ENCODE measurements at regions not wholly inside any gene's neighbourhood (a gene's known extent, or its start where the extent isn't known, plus 50 kb on each side); places are given as distances from the start of the nearest gene placed in this dataset.

DNA sequence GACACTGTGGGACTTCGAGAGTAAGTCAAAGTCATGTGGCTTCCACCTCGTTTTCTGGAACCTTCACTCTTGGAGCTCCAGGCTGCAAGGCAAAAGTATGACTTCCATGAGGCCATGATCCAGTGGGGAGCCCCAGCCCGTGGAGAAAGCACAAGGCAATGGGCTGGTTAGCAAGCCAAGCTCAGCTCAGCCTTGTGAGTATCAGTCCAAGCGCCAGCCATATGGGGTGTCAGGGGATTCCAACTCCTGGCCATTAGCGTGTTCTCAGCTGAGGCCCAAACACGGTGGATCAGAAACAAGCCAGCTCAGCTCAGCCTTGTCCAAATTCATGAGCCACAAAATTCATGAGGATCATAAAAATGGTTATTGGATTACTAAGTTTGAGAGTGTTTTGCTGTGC, 261.0 kb downstream of the RHOU start:
- no peaks in the 10 kb centered on the region for H3K4me1 ChIP-seq
- DNase-seq = no peak
- no peaks in the 10 kb centered on the region for H3K27me3 ChIP-seq
- no peaks in the 10 kb centered on the region for H3K36me3 ChIP-seq
- TF ChIP-seq, protein P1, sequence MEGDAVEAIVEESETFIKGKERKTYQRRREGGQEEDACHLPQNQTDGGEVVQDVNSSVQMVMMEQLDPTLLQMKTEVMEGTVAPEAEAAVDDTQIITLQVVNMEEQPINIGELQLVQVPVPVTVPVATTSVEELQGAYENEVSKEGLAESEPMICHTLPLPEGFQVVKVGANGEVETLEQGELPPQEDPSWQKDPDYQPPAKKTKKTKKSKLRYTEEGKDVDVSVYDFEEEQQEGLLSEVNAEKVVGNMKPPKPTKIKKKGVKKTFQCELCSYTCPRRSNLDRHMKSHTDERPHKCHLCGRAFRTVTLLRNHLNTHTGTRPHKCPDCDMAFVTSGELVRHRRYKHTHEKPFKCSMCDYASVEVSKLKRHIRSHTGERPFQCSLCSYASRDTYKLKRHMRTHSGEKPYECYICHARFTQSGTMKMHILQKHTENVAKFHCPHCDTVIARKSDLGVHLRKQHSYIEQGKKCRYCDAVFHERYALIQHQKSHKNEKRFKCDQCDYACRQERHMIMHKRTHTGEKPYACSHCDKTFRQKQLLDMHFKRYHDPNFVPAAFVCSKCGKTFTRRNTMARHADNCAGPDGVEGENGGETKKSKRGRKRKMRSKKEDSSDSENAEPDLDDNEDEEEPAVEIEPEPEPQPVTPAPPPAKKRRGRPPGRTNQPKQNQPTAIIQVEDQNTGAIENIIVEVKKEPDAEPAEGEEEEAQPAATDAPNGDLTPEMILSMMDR (IDR thresholded peaks at IDR 0.05; ENCODE audit: low read depth, low read length) = no peak
- H3K9me3 ChIP-seq = no peaks in the 10 kb centered on the region
- no peak overlapping the region for H3K4me3 ChIP-seq (ENCODE audit: low read depth, low read length)

DNA sequence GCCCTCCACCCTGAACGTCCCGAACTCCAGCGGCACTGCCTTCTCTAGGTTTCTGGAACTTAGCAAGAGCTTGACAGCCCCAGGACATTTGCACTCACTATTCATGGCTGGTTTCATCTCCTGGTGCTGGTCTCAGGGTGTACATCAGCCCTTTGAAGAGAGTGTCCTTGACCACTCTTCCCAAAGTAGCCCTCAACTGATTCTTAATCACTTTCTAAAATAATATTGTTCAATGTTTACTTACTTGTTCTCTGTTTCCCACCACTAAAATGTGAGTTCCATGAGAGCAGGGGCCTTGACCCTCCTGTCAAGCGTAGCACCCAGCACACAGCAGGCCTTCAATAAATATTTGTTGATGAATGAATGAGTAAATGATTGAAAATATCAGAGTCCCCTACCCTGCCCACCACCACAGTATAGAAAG, 262.5 kb downstream of the RHOU start:
- Histone ChIP-seq H3K4me1 (peaks cover 4% of the 10 kb centered on the region; the same call in 1 of the 2 replicates), H3K4me3 (ENCODE audit: low read depth, low read length) (no peak overlapping the region), H3K36me3 (no peaks in the 10 kb centered on the region), H3K9me3 (no peaks in the 10 kb centered on the region), H3K27me3 (no peaks in the 10 kb centered on the region)
- TF ChIP-seq, protein P1 (IDR thresholded peaks at IDR 0.05; ENCODE audit: low read depth, low read length) = no peak
- no peak for DNase-seq

DNA sequence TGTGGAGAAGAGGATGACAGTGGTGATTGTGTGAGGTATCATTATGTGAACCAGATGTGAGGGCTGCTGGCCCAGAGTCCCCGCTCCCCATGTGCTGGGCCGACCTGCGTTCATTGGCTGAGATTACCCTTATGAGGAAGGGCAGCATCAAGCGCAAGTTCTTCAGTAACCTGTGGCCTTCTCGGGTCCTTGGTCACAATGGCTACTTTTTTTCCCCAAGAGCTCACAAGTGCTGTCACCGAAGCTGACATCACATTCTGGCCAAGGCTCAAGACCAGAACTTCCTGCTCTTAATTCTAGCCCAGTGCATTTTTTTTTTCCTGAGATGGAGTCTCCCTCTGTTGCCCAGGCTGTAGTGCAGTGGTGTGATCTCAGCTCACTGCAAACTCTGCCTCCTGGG, 262.9 kb downstream of the RHOU start:
- Histone ChIP-seq H3K9me3 (no peaks in the 10 kb centered on the region), H3K36me3 (no peaks in the 10 kb centered on the region), H3K27me3 (no peaks in the 10 kb centered on the region), H3K4me3 (ENCODE audit: low read depth, low read length) (no peak overlapping the region), H3K4me1 (peaks cover 9% of the 10 kb centered on the region; the same call in 1 of the 2 replicates)
- DNase-seq = no peak
- TF ChIP-seq, protein P1 (IDR thresholded peaks at IDR 0.05; ENCODE audit: low read depth, low read length) = no peak

DNA sequence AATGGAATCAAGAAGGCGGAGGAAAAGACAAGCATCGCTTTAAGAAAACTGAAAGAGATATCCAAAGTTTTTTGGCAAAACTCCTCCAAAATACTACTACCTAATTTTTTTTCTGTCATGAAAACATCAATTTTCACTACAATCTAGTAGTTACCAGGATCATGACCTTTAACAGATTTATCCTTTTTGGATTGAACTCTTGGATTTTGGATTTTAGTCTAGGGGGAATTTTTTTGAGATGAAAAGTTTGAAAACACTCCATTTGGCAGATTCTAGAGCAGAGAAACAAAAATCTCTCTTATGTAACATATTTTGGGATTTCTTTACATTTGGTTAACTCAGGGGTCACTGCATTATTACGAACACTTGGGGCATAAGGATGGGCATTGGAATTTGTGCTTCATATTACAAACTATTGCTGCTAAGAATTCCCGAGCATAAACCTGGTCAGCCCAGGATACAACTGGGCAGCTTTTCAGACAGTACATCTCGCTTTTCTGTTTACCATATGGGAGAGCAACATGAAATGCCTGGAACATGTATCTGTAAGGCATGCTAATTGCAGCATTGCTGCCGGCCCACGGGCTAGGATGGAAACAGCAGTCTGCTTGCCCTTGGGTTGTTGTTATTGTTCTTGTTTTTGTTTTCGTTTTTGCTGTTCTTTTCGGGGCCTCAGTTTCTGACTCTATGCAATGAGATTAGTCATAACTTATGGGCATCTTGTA, 264.3 kb downstream of the RHOU start:
- DNase-seq = no peak
- Histone ChIP-seq H3K4me3 (ENCODE audit: low read depth, low read length) (no peak overlapping the region), H3K9me3 (no peaks in the 10 kb centered on the region), H3K27me3 (no peaks in the 10 kb centered on the region), H3K4me1 (peaks cover 17% of the 10 kb centered on the region; the same call in 1 of the 2 replicates), H3K36me3 (no peaks in the 10 kb centered on the region)
- TF ChIP-seq, protein P1 (IDR thresholded peaks at IDR 0.05; ENCODE audit: low read depth, low read length) = no peak

DNA sequence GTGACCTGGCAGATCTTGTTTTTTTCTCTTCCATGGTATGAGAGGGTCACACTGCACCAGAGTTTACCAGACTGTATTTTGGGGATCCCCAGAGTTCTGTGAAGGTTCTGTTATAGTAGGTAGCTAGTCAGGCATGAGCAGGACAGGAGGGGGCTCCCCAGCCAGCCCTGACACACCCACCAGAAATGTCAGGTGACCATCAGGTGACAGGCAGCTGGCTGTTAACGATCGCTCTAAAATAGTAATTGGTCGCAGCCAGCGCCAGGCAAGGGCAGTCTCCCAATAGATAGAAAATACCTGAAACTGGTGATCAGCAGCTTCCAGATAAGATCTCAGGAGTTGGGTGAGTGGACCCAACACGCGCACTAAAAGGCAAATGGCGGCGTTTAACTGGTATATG, 264.9 kb downstream of the RHOU start:
- Histone ChIP-seq H3K4me1 (peaks cover 17% of the 10 kb centered on the region; the same call in 1 of the 2 replicates), H3K4me3 (ENCODE audit: low read depth, low read length) (no peak overlapping the region), H3K9me3 (no peaks in the 10 kb centered on the region), H3K36me3 (no peaks in the 10 kb centered on the region), H3K27me3 (no peaks in the 10 kb centered on the region)
- no peak for DNase-seq
- TF ChIP-seq, protein P1 (IDR thresholded peaks at IDR 0.05; ENCODE audit: low read depth, low read length) = no peak

DNA sequence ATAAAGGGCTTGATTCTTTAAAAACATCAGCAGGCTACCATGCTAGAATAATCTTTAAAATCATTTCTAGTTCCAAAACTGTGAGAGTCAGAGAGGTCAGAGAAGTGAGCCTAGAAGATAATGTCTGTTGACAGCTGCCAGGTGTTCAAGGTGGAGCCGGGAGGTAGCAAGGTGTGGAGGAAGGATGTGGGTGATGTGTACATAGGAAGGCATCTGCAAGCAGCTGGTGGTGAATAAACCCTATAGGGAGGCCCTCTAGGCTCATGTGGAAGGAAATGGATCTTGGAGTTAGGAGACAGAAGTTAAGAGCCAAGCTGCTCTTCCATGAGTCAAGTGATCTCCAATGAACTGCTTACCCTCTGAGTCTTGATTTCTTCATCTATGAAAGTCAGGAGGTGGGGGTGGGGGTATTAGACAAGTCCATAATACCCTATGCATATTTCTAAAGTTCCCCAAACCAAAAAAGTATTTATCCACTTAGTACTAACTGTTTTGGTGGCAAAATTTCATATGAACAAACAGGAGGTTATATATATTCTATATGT, 266.3 kb downstream of the RHOU start:
- Histone ChIP-seq H3K9me3 (no peaks in the 10 kb centered on the region), H3K4me3 (ENCODE audit: low read depth, low read length) (no peak overlapping the region), H3K4me1 (peaks cover 17% of the 10 kb centered on the region; the same call in 1 of the 2 replicates), H3K27me3 (no peaks in the 10 kb centered on the region), H3K36me3 (no peaks in the 10 kb centered on the region)
- TF ChIP-seq, protein P1 (IDR thresholded peaks at IDR 0.05; ENCODE audit: low read depth, low read length) = no peak
- no peak for DNase-seq

Data from BE2C (cell line).